H9 (cell line): ENCODE measurements at regions not wholly inside any gene's neighbourhood (a gene's known extent, or its start where the extent isn't known, plus 50 kb on each side); places are given as distances from the start of the nearest gene placed in this dataset.

Experiments used
- DNase-seq: peaks from one replicate; pipeline ENCODE4 v3.0.0-alpha.2; 2017
- H2AFZ ChIP-seq: one replicate; pipeline ENCODE4 v1.6.1; 2013; ENCODE audit warnings: mild to moderate bottlenecking, low read length, control low read depth, moderate library complexity
- H2AK5ac ChIP-seq: 2 replicates; pipeline ENCODE4 v1.6.1; 2013; ENCODE audit warnings: low read length, control low read depth, mixed read lengths; ENCODE audit not compliant: insufficient read length
- H2BK120ac ChIP-seq: one replicate; pipeline ENCODE4 v1.6.1; 2013; ENCODE audit warnings: low read depth, mild to moderate bottlenecking, low read length, control low read depth, inconsistent platforms; ENCODE audit not compliant: poor library complexity, severe bottlenecking
- H2BK12ac ChIP-seq: 2 replicates; pipeline ENCODE4 v1.6.1; 2013; ENCODE audit warnings: low read length, control low read depth, mixed read lengths, low read depth; ENCODE audit not compliant: insufficient read length
- H2BK15ac ChIP-seq: 2 replicates; pipeline ENCODE4 v1.6.1; 2013; ENCODE audit warnings: low read depth, low read length, control low read depth
- H2BK20ac ChIP-seq: one replicate; pipeline ENCODE4 v1.6.1; 2013; ENCODE audit warnings: low read depth, mild to moderate bottlenecking, low read length, control low read depth, inconsistent platforms; ENCODE audit not compliant: poor library complexity, severe bottlenecking
- H2BK5ac ChIP-seq: 2 replicates; pipeline ENCODE4 v1.6.1; 2013; ENCODE audit warnings: low read length, control low read depth, mixed read lengths; ENCODE audit not compliant: insufficient read length
- H3K14ac ChIP-seq: 2 replicates; pipeline ENCODE4 v1.6.1; 2013; ENCODE audit warnings: low read length, control low read depth; ENCODE audit not compliant: insufficient read depth
- H3K18ac ChIP-seq: 2 replicates; pipeline ENCODE4 v1.6.1; 2013; ENCODE audit warnings: low read depth, mild to moderate bottlenecking, mixed read lengths, low read length, control low read depth; ENCODE audit not compliant: insufficient read length
- H3K23ac ChIP-seq: 2 replicates; pipeline ENCODE4 v1.6.1; 2013; ENCODE audit warnings: low read length, control low read depth, mixed read lengths, low read depth; ENCODE audit not compliant: insufficient read length
- H3K23me2 ChIP-seq: 2 replicates; pipeline ENCODE4 v1.6.1; 2013; ENCODE audit warnings: low read depth, mild to moderate bottlenecking, mixed read lengths, low read length, control low read depth; ENCODE audit not compliant: insufficient read length, poor library complexity, severe bottlenecking
- H3K27ac ChIP-seq: 2 replicates; pipeline ENCODE4 v1.5.1; 2013; ENCODE audit warnings: low read length, control low read depth, mixed read lengths, low read depth; ENCODE audit not compliant: insufficient read length
- H3K27me3 ChIP-seq: 2 replicates; pipeline ENCODE4 v1.6.1; 2013; ENCODE audit warnings: low read length, control low read depth, inconsistent platforms; ENCODE audit not compliant: insufficient read depth
- H3K4ac ChIP-seq: 2 replicates; pipeline ENCODE4 v1.6.1; 2013; ENCODE audit warnings: low read depth, mild to moderate bottlenecking, control low read depth, inconsistent platforms, low read length, moderate library complexity
- H3K4me1 ChIP-seq: 2 replicates; pipeline ENCODE4 v1.6.1; 2013; ENCODE audit warnings: low read length, control low read depth, inconsistent platforms; ENCODE audit not compliant: insufficient read depth
- H3K4me2 ChIP-seq: 2 replicates; pipeline ENCODE4 v1.6.1; 2013; ENCODE audit warnings: low read length, control low read depth, mixed read lengths; ENCODE audit not compliant: insufficient read length, insufficient read depth
- H3K56ac ChIP-seq: 2 replicates; pipeline ENCODE4 v1.6.1; 2013; ENCODE audit warnings: low read depth, mild to moderate bottlenecking, mixed read lengths, low read length, control low read depth; ENCODE audit not compliant: insufficient read length
- H3K79me1 ChIP-seq: 2 replicates; pipeline ENCODE4 v1.6.1; 2013; ENCODE audit warnings: low read depth, mild to moderate bottlenecking, moderate library complexity, low read length, control low read depth, inconsistent platforms; ENCODE audit not compliant: insufficient read depth, poor library complexity, severe bottlenecking
- H3K79me2 ChIP-seq: 2 replicates; pipeline ENCODE4 v1.6.1; 2013; ENCODE audit warnings: low read length, control low read depth, inconsistent platforms; ENCODE audit not compliant: insufficient read depth
- H3K9ac ChIP-seq: 2 replicates; pipeline ENCODE4 v1.6.1; 2013; ENCODE audit warnings: low read length, control low read depth, mixed read lengths; ENCODE audit not compliant: insufficient read length; ENCODE audit errors: extremely low read depth
- H3K9me3 ChIP-seq: one replicate; pipeline ENCODE4 v1.6.1; 2013; ENCODE audit warnings: low read depth, low read length, inconsistent platforms; ENCODE audit not compliant: control insufficient read depth
- H3T11ph ChIP-seq: one replicate; pipeline ENCODE4 v1.6.1; 2013; ENCODE audit warnings: mild to moderate bottlenecking, low read length, control low read depth, inconsistent platforms
- H4K20me1 ChIP-seq: one replicate; pipeline ENCODE4 v1.6.1; 2013; ENCODE audit not compliant: control insufficient read depth, insufficient read length, insufficient read depth
- H4K5ac ChIP-seq: 2 replicates; pipeline ENCODE4 v1.6.1; 2013; ENCODE audit warnings: low read depth, mild to moderate bottlenecking, mixed read lengths, low read length, control low read depth; ENCODE audit not compliant: insufficient read length
- H4K8ac ChIP-seq: replicated peaks from 2 replicates; pipeline ENCODE4 v1.6.1; 2013; ENCODE audit warnings: low read length, control low read depth, mixed read lengths, low read depth; ENCODE audit not compliant: insufficient read length
- H4K91ac ChIP-seq: 2 replicates; pipeline ENCODE4 v1.6.1; 2013; ENCODE audit warnings: low read depth, mild to moderate bottlenecking, moderate library complexity, mixed read lengths, low read length, control low read depth; ENCODE audit not compliant: insufficient read length
- H3K27ac Mint-ChIP-seq, 3 experiments: 2 replicates in 2 of 3; 3 replicates in 1 of 3; pipeline ENCODE4 v1.8.0; 2020 to 2021; ENCODE audit warnings: mixed read lengths in 3 of 3, mild to moderate bottlenecking in 1 of 3, moderate library complexity in 1 of 3
- H3K27me3 Mint-ChIP-seq: 2 replicates; pipeline ENCODE4 v1.8.0; 2021; ENCODE audit warnings: low read depth, mild to moderate bottlenecking, moderate library complexity, mixed read lengths
- H3K36me3 Mint-ChIP-seq, 3 experiments: 2 replicates in 2 of 3; 3 replicates in 1 of 3; pipeline ENCODE4 v1.8.0; 2020 to 2021; ENCODE audit warnings: low read depth in 3 of 3, mixed read lengths in 3 of 3; ENCODE audit not compliant: insufficient read depth in 1 of 3
- H3K4me1 Mint-ChIP-seq, 2 experiments: 2 replicates each; pipeline ENCODE4 v1.8.0; 2020; ENCODE audit warnings: mixed read lengths in 2 of 2
- H3K4me3 Mint-ChIP-seq, 2 experiments: 2 replicates in 1 of 2; 3 replicates in 1 of 2; pipeline ENCODE4 v1.8.0; 2020 to 2021; ENCODE audit warnings: mild to moderate bottlenecking in 2 of 2, mixed read lengths in 2 of 2, moderate library complexity in 1 of 2
- H3K9me3 Mint-ChIP-seq, 2 experiments: 2 replicates in 1 of 2; 3 replicates in 1 of 2; pipeline ENCODE4 v1.8.0; 2020; ENCODE audit warnings: mild to moderate bottlenecking in 2 of 2, mixed read lengths in 2 of 2, moderate library complexity in 1 of 2
- WGBS: extraction: QIAGEN DNeasy Blood & Tissue Kit; methylation state at CpG from one replicate; pipeline ENCODE4 v1.1.7; 2013; ENCODE audit warnings: missing lambda C conversion rate, low lambda C conversion rate, mixed read lengths; ENCODE audit not compliant: insufficient read length; ENCODE audit errors: extremely low coverage; 5-methylcytosine and 5-hydroxymethylcytosine counted together
- TF ChIP-seq, protein P1 (sequence below): fragments of 200-600 bp; sonication (generic); conservative IDR thresholded peaks from 3 replicates; pipeline ENCODE4 v1.8.0; 2021; ENCODE audit warnings: antibody characterized with exemption, mild to moderate bottlenecking

DNA sequence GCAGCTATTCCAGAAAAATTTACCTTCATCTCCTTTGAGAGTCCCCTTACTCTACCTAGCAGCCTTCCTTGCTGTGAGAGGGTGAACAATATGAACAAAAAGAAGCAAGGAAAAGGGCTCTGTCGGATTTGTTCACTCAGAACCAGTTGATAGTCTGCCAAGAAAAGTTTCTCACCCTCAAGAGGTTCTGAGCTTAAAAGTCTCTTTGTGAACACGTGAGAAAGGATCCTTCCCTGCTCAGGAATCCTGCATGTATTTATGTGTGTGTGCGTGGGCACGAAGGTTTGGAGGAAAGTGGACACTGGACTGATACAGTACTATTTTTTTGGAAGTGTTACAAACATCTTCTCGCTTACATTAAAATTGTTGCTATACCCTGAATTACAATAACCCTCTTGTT, 178.6 kb upstream of the JADE1 start:
- no peaks in the 10 kb centered on the region for H3K23me2 ChIP-seq
- no peak overlapping the region for H2BK12ac ChIP-seq
- H2BK15ac ChIP-seq, result no peak overlapping the region
- TF ChIP-seq, protein P1, sequence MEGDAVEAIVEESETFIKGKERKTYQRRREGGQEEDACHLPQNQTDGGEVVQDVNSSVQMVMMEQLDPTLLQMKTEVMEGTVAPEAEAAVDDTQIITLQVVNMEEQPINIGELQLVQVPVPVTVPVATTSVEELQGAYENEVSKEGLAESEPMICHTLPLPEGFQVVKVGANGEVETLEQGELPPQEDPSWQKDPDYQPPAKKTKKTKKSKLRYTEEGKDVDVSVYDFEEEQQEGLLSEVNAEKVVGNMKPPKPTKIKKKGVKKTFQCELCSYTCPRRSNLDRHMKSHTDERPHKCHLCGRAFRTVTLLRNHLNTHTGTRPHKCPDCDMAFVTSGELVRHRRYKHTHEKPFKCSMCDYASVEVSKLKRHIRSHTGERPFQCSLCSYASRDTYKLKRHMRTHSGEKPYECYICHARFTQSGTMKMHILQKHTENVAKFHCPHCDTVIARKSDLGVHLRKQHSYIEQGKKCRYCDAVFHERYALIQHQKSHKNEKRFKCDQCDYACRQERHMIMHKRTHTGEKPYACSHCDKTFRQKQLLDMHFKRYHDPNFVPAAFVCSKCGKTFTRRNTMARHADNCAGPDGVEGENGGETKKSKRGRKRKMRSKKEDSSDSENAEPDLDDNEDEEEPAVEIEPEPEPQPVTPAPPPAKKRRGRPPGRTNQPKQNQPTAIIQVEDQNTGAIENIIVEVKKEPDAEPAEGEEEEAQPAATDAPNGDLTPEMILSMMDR, result no peak
- no peak overlapping the region for H4K8ac ChIP-seq
- no peak for DNase-seq
- Mint-ChIP-seq H3K27me3 (no peaks in the 10 kb centered on the region), H3K4me1 (peaks cover 13% of the 10 kb centered on the region in 2 experiments), H3K4me3 (no peak overlapping the region), H3K36me3 (no peaks in the 10 kb centered on the region; a peak in 2 of 7 replicates), H3K27ac (no peak overlapping the region; a peak in 3 of 7 replicates), H3K9me3 (no peaks in the 10 kb centered on the region)
- no peak overlapping the region for H2AFZ ChIP-seq
- H3K79me2 ChIP-seq, result no peaks in the 10 kb centered on the region
- no peak overlapping the region for H3K23ac ChIP-seq
- no peak overlapping the region for H3K9ac ChIP-seq
- no peak overlapping the region for H3K14ac ChIP-seq
- no peaks in the 10 kb centered on the region for H4K20me1 ChIP-seq
- H3K27ac ChIP-seq, result no peak overlapping the region
- H2BK20ac ChIP-seq, result no peak overlapping the region
- no peak overlapping the region for H3K56ac ChIP-seq
- no peaks in the 10 kb centered on the region for H3K27me3 ChIP-seq
- no peak overlapping the region for H4K5ac ChIP-seq
- no peak overlapping the region for H3K4ac ChIP-seq
- H3T11ph ChIP-seq, result no peak overlapping the region
- H3K9me3 ChIP-seq, result no peaks in the 10 kb centered on the region
- no peak overlapping the region for H2BK5ac ChIP-seq
- no peak overlapping the region for H2BK120ac ChIP-seq
- H3K4me1 ChIP-seq, result peaks cover 5% of the 10 kb centered on the region; the same call in 1 of the 2 replicates
- H3K79me1 ChIP-seq, result no peaks in the 10 kb centered on the region
- H3K18ac ChIP-seq, result no peak overlapping the region
- H3K4me2 ChIP-seq, result no peak overlapping the region
- no peak overlapping the region for H2AK5ac ChIP-seq
- no peak overlapping the region for H4K91ac ChIP-seq
- no CpG with 5 or more reads among the region's 5 CpGs for WGBS
